Trophoblast cell (in vitro differentiated cells and primary cell): ENCODE measurements at regions not wholly inside any gene's neighbourhood (a gene's known extent, or its start where the extent isn't known, plus 50 kb on each side); places are given as distances from the start of the nearest gene placed in this dataset.

Source experiments
- DNase-seq, 2 donors: peaks; one replicate each; pipeline ENCODE4 v3.0.0-alpha.2; 2016
- H2AFZ ChIP-seq: 2 replicates; pipeline ENCODE4 v1.6.1; 2013; ENCODE audit warnings: low read length, moderate library complexity, mild to moderate bottlenecking; ENCODE audit not compliant: insufficient read depth, poor library complexity
- H2AK5ac ChIP-seq: 2 replicates; pipeline ENCODE4 v1.6.1; 2013; ENCODE audit warnings: mild to moderate bottlenecking, low read length
- H2BK120ac ChIP-seq: 2 replicates; pipeline ENCODE4 v1.6.1; 2013; ENCODE audit warnings: low read length, mild to moderate bottlenecking, moderate library complexity; ENCODE audit not compliant: insufficient read depth, poor library complexity
- H2BK12ac ChIP-seq: 2 replicates; pipeline ENCODE4 v1.6.1; 2013; ENCODE audit warnings: mild to moderate bottlenecking, low read length, moderate library complexity
- H2BK5ac ChIP-seq: 2 replicates; pipeline ENCODE4 v1.6.1; 2013; ENCODE audit warnings: low read length, low read depth, moderate library complexity, mild to moderate bottlenecking; ENCODE audit not compliant: poor library complexity
- H3K14ac ChIP-seq: 2 replicates; pipeline ENCODE4 v1.6.1; 2013; ENCODE audit warnings: mild to moderate bottlenecking, low read length
- H3K18ac ChIP-seq: 2 replicates; pipeline ENCODE4 v1.6.1; 2013; ENCODE audit warnings: mild to moderate bottlenecking, low read length
- H3K23ac ChIP-seq: 2 replicates; pipeline ENCODE4 v1.6.1; 2013; ENCODE audit warnings: low read length
- H3K27ac ChIP-seq: 2 replicates; pipeline ENCODE4 v1.5.1; 2013; ENCODE audit warnings: low read depth, mild to moderate bottlenecking, inconsistent platforms, low read length, moderate library complexity
- H3K27me3 ChIP-seq: 2 replicates; pipeline ENCODE4 v1.6.1; 2013; ENCODE audit warnings: inconsistent platforms, mild to moderate bottlenecking, low read length, moderate library complexity; ENCODE audit not compliant: insufficient read depth
- H3K36me3 ChIP-seq, 2 experiments: 1 replicate in 1 of 2; 2 replicates in 1 of 2; pipeline ENCODE4 v1.6.1; 2013; ENCODE audit warnings: low read length in 2 of 2, mild to moderate bottlenecking in 2 of 2, moderate library complexity in 1 of 2; ENCODE audit not compliant: insufficient read depth in 2 of 2, control insufficient read depth in 1 of 2
- H3K4ac ChIP-seq: 2 replicates; pipeline ENCODE4 v1.6.1; 2013; ENCODE audit warnings: low read depth, mild to moderate bottlenecking, low read length, moderate library complexity
- H3K4me1 ChIP-seq, 2 experiments: 1 replicate in 1 of 2; 2 replicates in 1 of 2; pipeline ENCODE4 v1.6.1; 2013; ENCODE audit warnings: low read length in 2 of 2, mild to moderate bottlenecking in 2 of 2, moderate library complexity in 1 of 2; ENCODE audit not compliant: insufficient read depth in 2 of 2, control insufficient read depth in 1 of 2
- H3K4me2 ChIP-seq: 2 replicates; pipeline ENCODE4 v1.6.1; 2013; ENCODE audit warnings: inconsistent platforms, mild to moderate bottlenecking, low read length, moderate library complexity
- H3K4me3 ChIP-seq: 2 replicates; pipeline ENCODE4 v1.5.1; 2013; ENCODE audit warnings: mild to moderate bottlenecking, low read depth, low read length, inconsistent platforms
- H3K79me1 ChIP-seq: one replicate; pipeline ENCODE4 v1.6.1; 2013; ENCODE audit warnings: low read length
- H3K79me2 ChIP-seq: 2 replicates; pipeline ENCODE4 v1.6.1; 2013; ENCODE audit warnings: low read length, mild to moderate bottlenecking; ENCODE audit not compliant: control insufficient read depth, insufficient read depth, poor library complexity
- H3K9ac ChIP-seq: 2 replicates; pipeline ENCODE4 v1.6.1; 2013; ENCODE audit warnings: mild to moderate bottlenecking, low read length
- H3K9me3 ChIP-seq: 2 replicates; pipeline ENCODE4 v1.6.1; 2013; ENCODE audit warnings: low read depth, mild to moderate bottlenecking, control low read depth, inconsistent platforms, low read length; ENCODE audit not compliant: insufficient read depth
- H4K12ac ChIP-seq: 2 replicates; pipeline ENCODE4 v1.6.1; 2013; ENCODE audit warnings: low read depth, mild to moderate bottlenecking, low read length, moderate library complexity
- H4K8ac ChIP-seq: 2 replicates; pipeline ENCODE4 v1.6.1; 2013; ENCODE audit warnings: low read depth, mild to moderate bottlenecking, low read length, moderate library complexity
- H4K91ac ChIP-seq: one replicate; pipeline ENCODE4 v1.6.1; 2013; ENCODE audit warnings: low read depth, mild to moderate bottlenecking, low read length, moderate library complexity
- WGBS: extraction: QIAGEN DNeasy Blood & Tissue Kit; methylation state at CpG from one replicate; pipeline ENCODE4 v1.1.7; 2013; ENCODE audit warnings: missing lambda C conversion rate; ENCODE audit not compliant: insufficient read length, insufficient coverage; ENCODE audit errors: extremely low coverage; 5-methylcytosine and 5-hydroxymethylcytosine counted together

DNA sequence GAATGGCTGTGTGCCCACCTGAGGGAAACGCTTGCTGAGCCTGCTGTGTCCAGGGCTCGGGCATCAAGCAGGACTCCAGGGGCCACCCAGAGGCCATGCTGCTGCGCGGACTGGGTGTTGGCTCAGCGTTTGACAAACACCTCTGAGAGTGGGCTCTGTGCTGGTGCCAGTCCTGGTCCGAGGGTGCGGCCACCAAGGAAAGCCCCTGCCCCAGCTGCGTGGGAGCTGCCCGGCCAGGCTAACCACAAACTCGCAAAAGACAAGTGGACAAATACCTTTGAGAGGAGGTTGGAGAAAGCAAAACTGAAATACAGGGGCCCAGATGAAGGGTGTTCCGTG, 65.6 kb upstream of the TTC34 start:
- Histone ChIP-seq H3K4me1 (no peaks in the 10 kb centered on the region), H3K27ac (no peak overlapping the region), H4K12ac (no peak overlapping the region), H2AFZ (no peak overlapping the region), H3K79me1 (no peaks in the 10 kb centered on the region), H3K9ac (no peak overlapping the region), H3K9me3 (peaks cover 58% of the 10 kb centered on the region), H3K27me3 (no peaks in the 10 kb centered on the region), H3K18ac (no peak overlapping the region), H4K8ac (no peak overlapping the region), H2BK12ac (no peak overlapping the region), H3K4me3 (no peak overlapping the region), H3K4ac (no peak overlapping the region), H2BK5ac (no peak overlapping the region), H3K36me3 (no peaks in the 10 kb centered on the region), H4K91ac (no peak overlapping the region), H3K79me2 (no peaks in the 10 kb centered on the region), H3K14ac (no peak overlapping the region), H3K23ac (no peak overlapping the region), H2AK5ac (no peak overlapping the region), H2BK120ac (no peak overlapping the region), H3K4me2 (no peak overlapping the region)
- no CpG with 5 or more reads among the region's 11 CpGs for WGBS
- DNase-seq: no peak

DNA sequence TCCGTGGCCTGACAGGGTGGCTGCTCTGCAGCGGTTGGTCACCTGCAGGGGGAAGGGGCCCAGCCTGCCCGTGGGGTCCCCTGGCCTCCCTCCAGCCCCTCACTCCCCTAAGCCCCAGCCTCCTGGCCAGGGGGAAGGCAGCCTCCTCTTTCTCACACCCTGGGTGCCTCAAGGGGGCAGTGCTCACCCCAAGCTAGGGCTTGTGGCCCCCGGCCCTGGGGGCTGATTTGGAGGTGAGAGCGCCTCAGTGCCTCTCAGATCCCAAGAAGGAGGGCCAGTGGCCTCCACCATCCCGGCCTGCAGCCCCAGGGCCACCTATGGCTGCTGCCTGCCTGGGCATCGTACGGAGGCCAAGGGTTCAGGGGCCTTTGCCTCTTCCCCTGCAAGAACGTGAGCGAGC, 66.4 kb upstream of the TTC34 start:
- no peaks in the 10 kb centered on the region for H3K4me1 ChIP-seq
- no peak overlapping the region for H3K4ac ChIP-seq
- H3K27ac ChIP-seq: no peak overlapping the region
- no peak overlapping the region for H4K12ac ChIP-seq
- no peaks in the 10 kb centered on the region for H3K36me3 ChIP-seq
- peaks cover 56% of the 10 kb centered on the region for H3K9me3 ChIP-seq
- H3K79me2 ChIP-seq: no peaks in the 10 kb centered on the region
- no peak overlapping the region for H4K91ac ChIP-seq
- H2BK12ac ChIP-seq: no peak overlapping the region
- H3K14ac ChIP-seq: no peak overlapping the region
- no peak overlapping the region for H2BK5ac ChIP-seq
- no peak overlapping the region for H3K4me3 ChIP-seq
- H3K9ac ChIP-seq: no peak overlapping the region
- no peak overlapping the region for H2BK120ac ChIP-seq
- WGBS: no CpG with 5 or more reads among the region's 10 CpGs
- no peak overlapping the region for H3K23ac ChIP-seq
- H3K4me2 ChIP-seq: no peak overlapping the region
- no peaks in the 10 kb centered on the region for H3K79me1 ChIP-seq
- H4K8ac ChIP-seq: no peak overlapping the region
- H3K18ac ChIP-seq: no peak overlapping the region
- no peak overlapping the region for H2AFZ ChIP-seq
- H2AK5ac ChIP-seq: no peak overlapping the region
- DNase-seq: no peak
- H3K27me3 ChIP-seq: no peaks in the 10 kb centered on the region

DNA sequence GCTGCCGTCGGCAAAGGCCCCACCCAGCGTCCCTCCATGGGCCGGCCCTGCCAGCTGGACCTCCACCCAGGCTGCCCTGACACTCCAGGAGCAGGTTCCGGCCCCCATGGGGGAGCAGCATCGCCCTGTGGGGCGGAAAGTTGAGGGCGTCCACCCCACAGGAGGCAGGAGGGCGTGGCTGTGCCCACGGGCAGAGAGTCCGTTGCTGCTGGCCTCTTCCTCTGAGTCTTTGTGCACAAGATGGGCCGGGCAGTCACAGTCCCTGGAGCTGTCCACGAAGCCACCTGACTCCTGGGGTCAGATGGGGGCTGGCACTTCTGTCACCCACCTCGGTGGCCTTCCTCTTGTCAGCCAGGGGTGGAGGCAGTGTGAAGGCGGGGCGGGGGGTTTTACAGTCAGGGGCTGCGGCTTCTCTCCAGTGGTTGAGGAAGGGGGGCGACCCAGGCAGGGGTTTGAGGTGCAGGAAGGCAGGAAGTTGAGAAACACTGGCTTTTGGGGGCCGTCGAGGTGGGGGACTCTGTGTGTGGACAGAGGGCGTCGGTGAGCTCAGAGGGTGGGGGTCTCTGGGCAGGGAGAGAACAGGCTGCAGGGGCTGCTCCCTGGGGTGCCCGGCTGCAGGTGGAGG, 67.2 kb upstream of the TTC34 start:
- Histone ChIP-seq H3K18ac (no peak overlapping the region), H3K4ac (no peak overlapping the region), H3K27ac (no peak overlapping the region), H2BK12ac (no peak overlapping the region), H4K12ac (no peak overlapping the region), H3K4me3 (no peak overlapping the region), H2BK5ac (no peak overlapping the region), H3K14ac (no peak overlapping the region), H2AK5ac (no peak overlapping the region), H3K9me3 (peaks cover 54% of the 10 kb centered on the region), H3K79me2 (no peaks in the 10 kb centered on the region), H2AFZ (no peak overlapping the region), H3K4me2 (no peak overlapping the region), H2BK120ac (no peak overlapping the region), H3K36me3 (no peaks in the 10 kb centered on the region), H4K91ac (no peak overlapping the region), H3K23ac (no peak overlapping the region), H4K8ac (no peak overlapping the region), H3K27me3 (no peaks in the 10 kb centered on the region), H3K9ac (no peak overlapping the region), H3K4me1 (no peaks in the 10 kb centered on the region), H3K79me1 (no peaks in the 10 kb centered on the region)
- DNase-seq: no peak
- WGBS: no CpG with 5 or more reads among the region's 23 CpGs

DNA sequence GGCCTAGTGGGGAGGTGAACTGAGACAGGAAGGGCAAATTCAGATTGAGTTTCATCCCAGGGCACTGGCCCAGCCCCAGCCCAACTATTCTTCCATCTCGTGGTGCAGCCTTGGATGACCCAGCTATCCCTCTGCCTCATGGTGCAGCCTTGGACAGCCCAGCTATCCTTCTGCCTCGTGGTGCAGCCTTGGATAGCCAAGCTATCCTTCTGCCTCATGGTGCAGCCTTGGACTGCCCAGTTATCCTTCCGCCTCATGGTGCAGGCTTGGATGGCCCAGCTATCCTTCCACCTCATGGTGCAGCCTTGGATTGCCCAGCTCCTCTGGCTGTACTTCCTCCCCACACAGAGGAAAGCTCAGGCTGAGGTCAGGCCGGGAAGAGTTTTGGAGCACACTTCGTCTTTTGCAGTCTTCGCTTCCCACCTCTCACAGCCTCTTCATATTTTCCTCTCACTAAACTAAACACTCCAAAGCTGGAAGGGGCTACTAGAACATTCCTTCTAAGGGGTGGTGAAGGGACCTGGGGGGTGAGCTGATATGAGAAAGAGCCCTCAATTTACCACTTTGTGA, 69.8 kb upstream of the TTC34 start:
- Histone ChIP-seq H3K14ac (no peak overlapping the region), H3K4ac (no peak overlapping the region), H3K23ac (no peak overlapping the region), H2BK12ac (no peak overlapping the region), H2AK5ac (no peak overlapping the region), H3K36me3 (no peaks in the 10 kb centered on the region), H4K12ac (no peak overlapping the region), H2AFZ (no peak overlapping the region), H2BK120ac (no peak overlapping the region), H4K8ac (no peak overlapping the region), H3K27ac (no peak overlapping the region), H3K27me3 (no peaks in the 10 kb centered on the region), H3K18ac (no peak overlapping the region), H3K4me3 (peak overlapping the region; percentile 38), H3K79me1 (no peaks in the 10 kb centered on the region), H2BK5ac (no peak overlapping the region), H3K79me2 (no peaks in the 10 kb centered on the region), H3K4me1 (no peaks in the 10 kb centered on the region), H3K9ac (no peak overlapping the region), H3K4me2 (no peak overlapping the region), H4K91ac (no peak overlapping the region), H3K9me3 (peaks cover 61% of the 10 kb centered on the region)
- DNase-seq: no peak
- no CpG with 5 or more reads among the region's 6 CpGs for WGBS
